Transverse colon (tissue), 4 donors: ENCODE measurements at regions not wholly inside any gene's neighbourhood (a gene's known extent, or its start where the extent isn't known, plus 50 kb on each side); places are given as distances from the start of the nearest gene placed in this dataset.

Source experiments
- POLR2A ChIP-seq: fragments of 450-650 bp; IDR thresholded peaks from one replicate; pipeline ENCODE4 v1.6.1; 2016; ENCODE audit warnings: antibody characterized with exemption, mild to moderate bottlenecking, moderate library complexity
- POLR2AphosphoS5 ChIP-seq, 3 donors: sonication (generic); formaldehyde crosslinking; IDR thresholded peaks; one replicate each; pipeline ENCODE4 v1.6.1; 2016; ENCODE audit warnings: antibody characterized with exemption in 3 of 3
- TF ChIP-seq, protein P1 (sequence below), 5 experiments: fragments of 200-600 bp in 3 of 5; fragments of 450-650 bp in 2 of 5; sonication (generic) in 3 of 5; IDR thresholded peaks; 1 replicate in 2 of 5; 2 replicates in 3 of 5; pipeline ENCODE4 v1.5.1; 2016 to 2017; ENCODE audit warnings: antibody characterized with exemption in 5 of 5, inconsistent platforms in 3 of 5, mild to moderate bottlenecking in 2 of 5, moderate library complexity in 1 of 5

DNA sequence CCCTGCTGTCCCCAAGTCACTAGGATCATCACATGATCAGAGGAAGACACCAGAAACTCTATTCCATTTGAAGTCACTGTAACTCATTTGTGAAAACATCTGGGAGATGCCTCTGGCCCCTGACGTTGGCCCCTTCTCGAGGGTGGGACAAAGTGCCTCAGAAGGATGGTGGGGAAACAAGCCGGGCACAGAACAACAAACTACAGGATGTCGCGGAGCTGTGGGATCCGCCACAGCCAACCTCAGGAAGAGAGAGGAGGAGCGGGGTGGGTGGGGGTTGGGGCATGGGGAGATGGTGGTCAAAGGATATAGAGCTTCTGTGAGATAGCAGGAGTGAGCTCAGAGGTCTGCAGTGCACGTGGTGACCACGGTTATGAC lies 265.6 kb upstream of the TCERG1L start:
- TF ChIP-seq POLR2A (no peak), POLR2AphosphoS5 (IDR thresholded peaks at IDR 0.05) (no peak)
- TF ChIP-seq, protein P1, sequence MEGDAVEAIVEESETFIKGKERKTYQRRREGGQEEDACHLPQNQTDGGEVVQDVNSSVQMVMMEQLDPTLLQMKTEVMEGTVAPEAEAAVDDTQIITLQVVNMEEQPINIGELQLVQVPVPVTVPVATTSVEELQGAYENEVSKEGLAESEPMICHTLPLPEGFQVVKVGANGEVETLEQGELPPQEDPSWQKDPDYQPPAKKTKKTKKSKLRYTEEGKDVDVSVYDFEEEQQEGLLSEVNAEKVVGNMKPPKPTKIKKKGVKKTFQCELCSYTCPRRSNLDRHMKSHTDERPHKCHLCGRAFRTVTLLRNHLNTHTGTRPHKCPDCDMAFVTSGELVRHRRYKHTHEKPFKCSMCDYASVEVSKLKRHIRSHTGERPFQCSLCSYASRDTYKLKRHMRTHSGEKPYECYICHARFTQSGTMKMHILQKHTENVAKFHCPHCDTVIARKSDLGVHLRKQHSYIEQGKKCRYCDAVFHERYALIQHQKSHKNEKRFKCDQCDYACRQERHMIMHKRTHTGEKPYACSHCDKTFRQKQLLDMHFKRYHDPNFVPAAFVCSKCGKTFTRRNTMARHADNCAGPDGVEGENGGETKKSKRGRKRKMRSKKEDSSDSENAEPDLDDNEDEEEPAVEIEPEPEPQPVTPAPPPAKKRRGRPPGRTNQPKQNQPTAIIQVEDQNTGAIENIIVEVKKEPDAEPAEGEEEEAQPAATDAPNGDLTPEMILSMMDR (IDR thresholded peaks at IDR 0.05): no peak
